Endodermal cell (in vitro differentiated cells): ENCODE measurements at regions not wholly inside any gene's neighbourhood (a gene's known extent, or its start where the extent isn't known, plus 50 kb on each side); places are given as distances from the start of the nearest gene placed in this dataset.

Source experiments
- DNase-seq: peaks from one replicate; pipeline ENCODE4 v3.0.0-alpha.2; 2017
- H3K27ac ChIP-seq: 2 replicates; pipeline ENCODE4 v1.5.1; 2013; ENCODE audit warnings: mild to moderate bottlenecking, low read depth, low read length, moderate library complexity
- H3K27me3 ChIP-seq: 2 replicates; pipeline ENCODE4 v1.6.1; 2013; ENCODE audit warnings: mild to moderate bottlenecking, low read length, moderate library complexity; ENCODE audit not compliant: insufficient read depth, control insufficient read depth, poor library complexity, severe bottlenecking
- H3K36me3 ChIP-seq: 2 replicates; pipeline ENCODE4 v1.7.0; 2013; ENCODE audit warnings: mild to moderate bottlenecking, low read length, moderate library complexity; ENCODE audit not compliant: control insufficient read depth, insufficient read depth
- H3K4me1 ChIP-seq: one replicate; pipeline ENCODE4 v1.7.0; 2013; ENCODE audit warnings: low read length; ENCODE audit not compliant: control insufficient read depth, insufficient read depth
- H3K4me3 ChIP-seq: 2 replicates; pipeline ENCODE4 v1.5.1; 2013; ENCODE audit warnings: mild to moderate bottlenecking, low read length, moderate library complexity
- H3K9ac ChIP-seq: 2 replicates; pipeline ENCODE4 v1.6.1; 2013; ENCODE audit warnings: mild to moderate bottlenecking, low read length, moderate library complexity; ENCODE audit not compliant: poor library complexity, severe bottlenecking; ENCODE audit errors: extremely low read depth
- H3K9me3 ChIP-seq: 2 replicates; pipeline ENCODE4 v1.6.1; 2013; ENCODE audit warnings: mild to moderate bottlenecking, low read length, moderate library complexity; ENCODE audit not compliant: control insufficient read depth
- H3K27ac Mint-ChIP-seq: 2 replicates; pipeline ENCODE4 v1.8.0; 2020; ENCODE audit warnings: mixed read lengths
- H3K27me3 Mint-ChIP-seq: 2 replicates; pipeline ENCODE4 v1.8.0; 2021; ENCODE audit warnings: mild to moderate bottlenecking, mixed read lengths; ENCODE audit not compliant: insufficient read depth
- H3K36me3 Mint-ChIP-seq: 2 replicates; pipeline ENCODE4 v1.8.0; 2020; ENCODE audit warnings: low read depth, mixed read lengths
- H3K4me1 Mint-ChIP-seq: 2 replicates; pipeline ENCODE4 v1.8.0; 2020; ENCODE audit warnings: mixed read lengths
- H3K4me3 Mint-ChIP-seq: 2 replicates; pipeline ENCODE4 v1.8.0; 2020; ENCODE audit warnings: mild to moderate bottlenecking, moderate library complexity, mixed read lengths
- H3K9me3 Mint-ChIP-seq: 2 replicates; pipeline ENCODE4 v1.8.0; 2020; ENCODE audit warnings: mild to moderate bottlenecking, mixed read lengths
- WGBS, 2 experiments: methylation state at CpG; one replicate each; pipeline versions ENCODE4 v1.1.5 to v1.1.7; 2013; ENCODE audit warnings: missing lambda C conversion rate in 2 of 2, mixed read lengths in 1 of 2; ENCODE audit not compliant: insufficient coverage in 1 of 2, insufficient read length in 1 of 2; 5-methylcytosine and 5-hydroxymethylcytosine counted together
- TF ChIP-seq, protein P1 (sequence below): fragments of 200-600 bp; sonication (generic); conservative IDR thresholded peaks from 2 replicates; pipeline ENCODE4 v1.5.0; 2021; ENCODE audit warnings: antibody characterized with exemption, mild to moderate bottlenecking

DNA sequence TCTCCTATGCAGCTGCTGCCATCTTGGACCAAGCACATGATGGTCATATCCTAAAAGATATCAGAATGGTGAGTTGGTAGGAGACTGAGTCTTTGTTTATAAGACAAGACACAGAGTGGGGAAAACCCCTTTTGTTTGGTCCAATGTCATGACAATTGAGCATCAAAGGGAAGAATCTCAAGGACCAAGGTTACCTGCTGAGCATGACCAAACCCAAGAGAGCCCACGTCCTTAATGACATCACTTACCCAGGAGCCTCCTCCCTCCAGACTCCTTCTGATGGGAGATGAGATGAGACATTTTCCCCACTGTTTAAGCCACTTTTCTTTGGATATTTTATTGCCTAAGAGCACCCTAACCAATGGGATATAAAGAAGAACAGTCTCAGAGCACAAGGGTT lies 478.1 kb downstream of the NPIPA7 start:
- Histone ChIP-seq H3K27me3 (no peaks in the 10 kb centered on the region), H3K4me3 (no peak overlapping the region), H3K9ac (no peak overlapping the region), H3K27ac (no peak overlapping the region), H3K4me1 (no peaks in the 10 kb centered on the region), H3K36me3 (no peaks in the 10 kb centered on the region), H3K9me3 (no peaks in the 10 kb centered on the region)
- Mint-ChIP-seq H3K27me3 (peaks cover 53% of the 10 kb centered on the region), H3K27ac (peak overlapping the region; percentile 44), H3K36me3 (no peaks in the 10 kb centered on the region), H3K4me1 (peaks cover 30% of the 10 kb centered on the region), H3K4me3 (no peak overlapping the region), H3K9me3 (peaks cover 8% of the 10 kb centered on the region)
- DNase-seq: peak; percentile 56
- TF ChIP-seq, protein P1, sequence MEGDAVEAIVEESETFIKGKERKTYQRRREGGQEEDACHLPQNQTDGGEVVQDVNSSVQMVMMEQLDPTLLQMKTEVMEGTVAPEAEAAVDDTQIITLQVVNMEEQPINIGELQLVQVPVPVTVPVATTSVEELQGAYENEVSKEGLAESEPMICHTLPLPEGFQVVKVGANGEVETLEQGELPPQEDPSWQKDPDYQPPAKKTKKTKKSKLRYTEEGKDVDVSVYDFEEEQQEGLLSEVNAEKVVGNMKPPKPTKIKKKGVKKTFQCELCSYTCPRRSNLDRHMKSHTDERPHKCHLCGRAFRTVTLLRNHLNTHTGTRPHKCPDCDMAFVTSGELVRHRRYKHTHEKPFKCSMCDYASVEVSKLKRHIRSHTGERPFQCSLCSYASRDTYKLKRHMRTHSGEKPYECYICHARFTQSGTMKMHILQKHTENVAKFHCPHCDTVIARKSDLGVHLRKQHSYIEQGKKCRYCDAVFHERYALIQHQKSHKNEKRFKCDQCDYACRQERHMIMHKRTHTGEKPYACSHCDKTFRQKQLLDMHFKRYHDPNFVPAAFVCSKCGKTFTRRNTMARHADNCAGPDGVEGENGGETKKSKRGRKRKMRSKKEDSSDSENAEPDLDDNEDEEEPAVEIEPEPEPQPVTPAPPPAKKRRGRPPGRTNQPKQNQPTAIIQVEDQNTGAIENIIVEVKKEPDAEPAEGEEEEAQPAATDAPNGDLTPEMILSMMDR: no peak
- WGBS, 2 experiments: 0% methylated on average over 1 of the region's 1 CpG; no CpG with 5 or more reads in 1 of the 2 experiments

DNA sequence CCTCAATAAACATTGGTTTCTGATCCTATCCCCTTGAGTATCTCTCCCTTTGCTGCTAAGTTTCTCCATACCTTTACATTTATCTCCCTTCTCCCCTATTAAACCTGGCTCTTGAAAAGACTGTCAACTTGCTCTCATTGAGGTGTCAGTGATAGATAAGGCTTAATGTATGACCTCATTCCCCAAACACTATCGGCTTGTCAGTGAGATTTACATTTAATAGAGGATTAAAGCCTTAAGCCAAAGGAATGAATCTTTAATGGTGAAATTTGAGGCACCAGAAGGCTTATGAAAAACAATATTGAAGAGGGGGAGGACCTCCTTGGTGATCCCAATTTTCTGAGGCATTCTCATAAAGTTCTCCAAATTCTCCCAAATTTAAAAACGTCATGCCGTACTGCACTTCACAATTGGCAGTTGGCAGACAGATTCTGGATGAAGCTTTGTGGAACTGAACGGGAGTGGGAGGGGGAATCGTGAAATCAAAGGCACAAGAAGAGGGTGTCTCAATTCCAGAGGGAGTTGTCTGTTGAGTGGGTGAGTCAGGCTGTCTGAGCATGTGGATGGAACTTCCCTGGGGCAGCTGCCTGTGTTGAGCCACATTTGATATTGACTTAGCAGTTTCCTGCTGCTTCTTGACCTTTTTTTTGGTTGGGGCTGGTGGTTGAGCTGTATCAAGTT lies 478.8 kb downstream of the NPIPA7 start:
- Mint-ChIP-seq H3K4me3 (peak overlapping the region; percentile 8), H3K27me3 (peaks cover 50% of the 10 kb centered on the region), H3K36me3 (no peaks in the 10 kb centered on the region), H3K9me3 (peaks cover 8% of the 10 kb centered on the region), H3K27ac (peak overlapping the region; percentile 44), H3K4me1 (peaks cover 30% of the 10 kb centered on the region)
- Histone ChIP-seq H3K9ac (peak overlapping the region; percentile 66), H3K27me3 (no peaks in the 10 kb centered on the region), H3K36me3 (no peaks in the 10 kb centered on the region), H3K9me3 (no peaks in the 10 kb centered on the region), H3K27ac (peak overlapping the region; percentile 39), H3K4me1 (no peaks in the 10 kb centered on the region), H3K4me3 (no peak overlapping the region)
- TF ChIP-seq, protein P1: no peak
- 31 to 44% methylated on average over 5 of the region's 5 CpGs for WGBS, 2 experiments
- DNase-seq: peak; percentile 70

DNA sequence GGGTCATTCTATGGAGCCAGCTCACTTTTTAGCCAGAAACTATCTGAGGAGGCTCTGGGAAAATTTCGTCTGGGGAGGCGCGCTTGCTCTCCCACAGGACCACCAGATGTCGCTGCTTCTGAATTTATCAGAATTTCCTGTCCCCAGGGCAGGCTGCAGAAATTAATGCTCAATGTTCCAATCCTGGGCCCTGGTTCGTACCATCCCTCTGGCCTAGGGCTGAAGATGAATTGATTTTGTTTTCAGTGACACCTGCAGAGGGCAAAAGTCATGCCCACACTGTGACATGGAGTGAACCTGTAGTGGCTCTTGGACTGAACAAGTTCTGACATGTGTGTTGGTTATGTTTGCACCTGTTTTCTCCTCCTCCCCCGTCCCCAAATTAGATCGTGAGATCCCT lies 482.6 kb downstream of the NPIPA7 start:
- no peaks in the 10 kb centered on the region for H3K9me3 ChIP-seq
- no peak overlapping the region for H3K4me3 ChIP-seq
- Mint-ChIP-seq H3K4me1 (peaks cover 40% of the 10 kb centered on the region), H3K36me3 (no peaks in the 10 kb centered on the region), H3K27ac (no peak overlapping the region), H3K4me3 (no peak overlapping the region), H3K9me3 (no peaks in the 10 kb centered on the region), H3K27me3 (peaks cover 32% of the 10 kb centered on the region)
- H3K4me1 ChIP-seq: no peaks in the 10 kb centered on the region
- no peaks in the 10 kb centered on the region for H3K36me3 ChIP-seq
- TF ChIP-seq, protein P1: peak; percentile 89
- no peak overlapping the region for H3K27ac ChIP-seq
- 14 to 33% methylated on average over 3 to 7 of the region's 7 CpGs for WGBS, 2 experiments
- H3K27me3 ChIP-seq: no peaks in the 10 kb centered on the region
- peak; percentile 83 for DNase-seq
- H3K9ac ChIP-seq: no peak overlapping the region
